ENCODE measurements at regions not wholly inside any gene's neighbourhood (a gene's known extent, or its start where the extent isn't known, plus 50 kb on each side); places are given as distances from the start of the nearest gene placed in this dataset.
"Not testable (repeated sequence)": the region's sequence is repeated elsewhere in the genome, so short reads cannot be mapped to it uniquely, and the experiment has no call there.

DNA sequence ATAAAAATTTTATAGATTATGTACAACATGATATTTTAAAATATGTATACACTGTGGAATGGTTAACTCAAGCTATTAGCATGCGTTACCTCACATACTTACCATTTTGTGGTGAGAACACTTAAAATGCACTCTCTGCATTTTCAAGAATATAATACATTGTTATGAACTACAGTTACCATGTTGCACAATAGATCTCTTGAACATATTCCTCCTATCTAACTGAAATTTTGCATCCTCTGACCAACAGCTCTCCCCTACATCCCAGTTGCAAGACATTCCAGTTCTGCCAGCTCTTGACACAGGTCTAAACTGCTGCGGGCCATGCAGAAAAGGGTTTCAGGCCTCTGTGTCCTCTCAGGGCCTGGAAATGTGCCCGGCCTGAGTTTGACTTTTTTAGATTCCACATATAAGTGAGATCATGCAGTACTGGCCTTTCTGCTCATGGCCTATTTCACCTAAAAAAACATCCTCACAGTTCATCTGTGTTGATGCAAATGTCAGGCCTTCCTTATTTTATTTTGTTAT, 113.7 kb downstream of the CDCA7 start:
- DNase-seq (ENCODE audit: low read depth in 2 of 2): no peak

DNA sequence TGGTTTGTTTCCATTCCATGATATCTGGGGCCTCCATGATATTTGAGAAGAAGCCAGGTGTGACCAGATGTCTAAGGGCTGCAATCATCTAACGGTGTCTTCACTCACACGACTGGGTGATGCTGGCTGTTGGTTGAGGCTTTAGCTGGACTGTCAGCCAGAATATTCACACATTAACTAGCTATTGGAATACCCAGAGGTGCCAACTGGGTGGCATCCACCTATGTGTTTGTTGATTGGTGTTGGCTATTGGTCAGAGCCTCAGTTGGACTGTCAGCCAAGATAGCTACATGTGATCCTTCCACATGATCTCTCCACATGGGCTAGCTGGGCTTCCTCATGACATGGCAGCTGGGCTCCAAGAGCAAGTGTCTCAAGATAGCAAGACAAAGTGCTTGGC, 117.4 kb downstream of the CDCA7 start:
- no peak for DNase-seq (ENCODE audit: low read depth in 2 of 2)

DNA sequence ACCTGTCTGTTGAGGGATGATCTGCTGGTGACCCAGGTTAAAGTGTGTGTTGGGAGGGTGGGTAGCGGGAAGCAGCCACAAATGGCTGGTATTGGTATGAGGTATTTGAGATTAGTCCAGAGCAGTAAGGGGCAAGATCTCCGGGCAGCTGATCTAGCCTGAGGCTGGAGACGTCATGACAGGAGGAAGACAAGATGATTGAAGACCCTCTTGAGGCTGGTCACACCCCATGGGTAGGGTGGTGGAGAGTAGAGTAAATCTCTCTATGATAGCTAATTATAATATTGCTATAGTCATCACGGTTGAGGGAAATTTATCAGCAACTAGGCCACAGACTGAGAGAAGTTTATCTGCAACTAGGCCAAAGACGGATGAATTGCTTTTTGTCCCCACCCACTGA, 128.5 kb downstream of the CDCA7 start:
- DNase-seq (ENCODE audit: low read depth in 2 of 2): no peak

- no peak for DNase-seq (ENCODE audit: low read depth in 2 of 2)
These were observed 134.2 kb downstream of the CDCA7 start for GRCh38 chr2:173488861-173489260.

DNA sequence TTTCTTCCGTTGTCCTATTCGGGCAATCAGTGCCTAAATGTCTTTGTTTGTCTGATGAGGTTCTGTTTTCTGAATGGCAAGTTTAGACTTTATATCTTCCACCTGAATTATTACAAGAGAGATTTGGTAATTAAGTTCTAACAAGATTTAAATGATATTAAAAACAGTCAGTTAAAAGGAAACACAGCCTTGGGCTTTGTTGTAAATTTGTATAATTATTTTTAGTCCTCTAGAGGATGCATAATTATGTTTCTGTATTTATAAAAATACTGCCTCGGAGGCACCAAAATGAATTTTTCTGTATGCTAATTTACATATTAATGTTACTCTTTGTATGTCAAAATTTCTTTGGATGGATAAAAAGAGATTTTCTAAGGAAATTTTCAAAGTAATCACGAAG, 136.7 kb downstream of the CDCA7 start:
- no peak for DNase-seq (ENCODE audit: low read depth in 2 of 2)

- no peak for DNase-seq (ENCODE audit: low read depth in 2 of 2)
These were observed 139.2 kb downstream of the CDCA7 start for GRCh38 chr2:173493874-173494273.

- no peak for DNase-seq (ENCODE audit: low read depth in 2 of 2)
These were observed 142.1 kb downstream of the CDCA7 start for GRCh38 chr2:173496746-173497145.

DNA sequence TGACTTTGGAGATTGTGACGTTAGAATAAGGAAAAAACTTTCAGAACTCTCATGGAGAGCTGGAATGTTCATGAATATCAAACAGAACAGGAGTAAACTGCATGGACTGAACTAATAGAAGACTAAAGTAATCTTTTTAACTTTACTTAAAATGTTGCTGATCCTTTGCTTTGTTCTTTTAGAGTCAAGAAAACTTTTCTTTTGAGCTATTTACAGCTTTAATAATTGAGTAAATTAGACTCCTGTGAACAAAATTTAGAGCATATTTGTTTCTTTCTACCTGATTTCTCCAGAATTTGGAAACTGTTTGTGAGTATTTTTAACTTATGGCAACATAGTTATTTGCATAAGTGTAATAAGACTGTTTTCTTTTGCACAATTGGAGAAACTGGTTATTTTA, 146.3 kb downstream of the CDCA7 start:
- DNase-seq (ENCODE audit: low read depth in 2 of 2): no peak

GRCh38 chr2:173502296-173502695, 147.6 kb downstream of the CDCA7 start:
- DNase-seq (ENCODE audit: low read depth in 2 of 2): no peak

DNA sequence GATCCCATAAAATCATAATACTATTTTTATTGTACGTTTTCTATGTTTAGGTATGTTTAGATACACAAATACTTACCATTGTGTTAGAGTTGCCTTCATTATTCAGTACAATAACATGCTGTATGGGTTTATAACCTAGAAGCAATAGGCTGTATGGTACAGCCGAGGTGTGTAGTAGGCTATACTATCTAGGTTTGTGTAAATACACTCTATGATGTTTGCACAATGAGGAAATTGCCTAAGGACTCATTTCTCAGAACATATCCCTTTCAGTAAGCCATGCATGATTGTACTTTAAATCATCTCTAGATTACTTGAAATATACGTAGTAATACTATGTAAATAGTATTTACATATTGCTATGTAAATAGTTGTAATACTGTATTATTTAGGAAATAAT, 156.7 kb downstream of the CDCA7 start:
- no peak for DNase-seq (ENCODE audit: low read depth in 2 of 2)

- no peak for DNase-seq (ENCODE audit: low read depth in 2 of 2)
These were observed 157.3 kb downstream of the CDCA7 start for GRCh38 chr2:173511942-173512341.

- no peak for DNase-seq (ENCODE audit: low read depth in 2 of 2)
These were observed 158.5 kb downstream of the CDCA7 start for GRCh38 chr2:173513107-173513727.

GRCh38 chr2:173520918-173521317, 166.2 kb downstream of the CDCA7 start:
- DNase-seq (ENCODE audit: low read depth in 2 of 2): no peak

DNA sequence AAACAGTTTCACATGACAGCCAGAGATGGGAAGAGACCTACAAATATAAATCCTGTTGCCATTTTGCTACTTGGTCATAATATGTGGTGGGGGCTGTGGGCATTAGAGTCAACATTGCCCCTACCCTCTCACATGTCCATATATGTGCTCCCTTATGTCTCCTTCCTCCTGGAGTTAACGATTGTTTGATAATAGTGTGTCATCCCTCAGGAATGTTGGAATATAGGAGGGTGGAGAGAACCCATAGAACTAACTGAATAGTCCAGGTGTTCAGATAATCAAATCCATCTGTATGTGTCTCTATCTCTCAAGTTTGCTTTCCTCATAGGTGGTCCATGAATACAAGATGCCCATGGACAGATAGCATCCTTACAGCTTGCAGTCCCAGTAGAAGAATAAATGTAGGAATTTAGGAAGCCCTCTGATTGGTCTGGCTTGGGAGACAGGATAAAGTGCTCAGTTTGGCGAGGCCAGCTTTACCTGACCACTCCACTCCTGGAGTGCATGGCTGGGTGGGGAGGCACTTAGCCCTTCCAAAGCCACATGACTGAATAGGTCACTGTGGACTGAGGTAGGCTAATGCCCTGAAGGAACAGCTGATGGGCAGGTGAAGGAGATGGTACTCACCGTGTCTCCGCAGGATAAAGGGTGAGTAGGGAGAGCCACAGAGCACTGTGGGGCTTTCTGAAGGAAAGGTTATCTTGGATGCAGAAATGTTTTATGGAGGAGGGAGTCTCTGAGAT, 166.9 kb downstream of the CDCA7 start:
- no peak for DNase-seq (ENCODE audit: low read depth in 2 of 2)

GRCh38 chr2:173523497-173523896, 168.8 kb downstream of the CDCA7 start:
- DNase-seq (ENCODE audit: low read depth in 2 of 2): no peak

- no peak for DNase-seq (ENCODE audit: low read depth in 2 of 2)
These were observed 169.7 kb downstream of the CDCA7 start for GRCh38 chr2:173524256-173524955.

DNA sequence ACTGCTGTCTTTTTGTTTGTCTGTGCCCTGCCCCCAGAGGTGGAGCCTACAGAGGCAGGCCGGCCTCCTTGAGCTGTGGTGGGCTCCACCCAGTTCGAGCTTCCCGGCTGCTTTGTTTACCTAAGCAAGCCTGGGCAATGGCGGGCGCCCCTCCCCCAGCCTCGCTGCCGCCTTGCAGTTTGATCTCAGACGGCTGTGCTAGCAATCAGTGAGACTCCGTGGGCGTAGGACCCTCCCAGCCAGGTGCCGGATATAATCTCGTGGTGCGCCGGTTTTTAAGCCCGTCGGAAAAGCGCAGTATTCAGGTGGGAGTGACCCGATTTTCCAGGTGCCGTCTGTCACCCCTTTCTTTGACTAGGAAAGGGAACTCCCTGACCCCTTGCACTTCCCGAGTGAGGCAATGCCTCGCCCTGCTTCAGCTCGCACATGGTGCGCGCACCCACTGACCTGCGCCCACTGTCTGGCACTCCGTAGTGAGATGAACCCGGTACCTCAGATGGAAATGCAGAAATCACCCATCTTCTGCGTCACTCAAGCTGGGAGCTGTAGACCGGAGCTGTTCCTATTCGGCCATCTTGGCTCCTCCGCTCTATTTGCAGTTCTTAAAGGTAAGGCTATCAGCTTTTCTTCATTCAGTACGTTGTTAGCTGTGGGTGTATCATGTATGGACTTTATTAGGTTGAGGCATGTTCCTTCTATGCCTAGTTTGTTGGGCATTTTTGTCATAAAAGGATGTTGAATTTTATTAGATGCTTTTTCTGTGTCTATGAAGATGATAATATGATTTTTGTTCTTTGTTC, 178.3 kb downstream of the CDCA7 start:
- DNase-seq (ENCODE audit: low read depth in 2 of 2): not testable (repeated sequence)

DNA sequence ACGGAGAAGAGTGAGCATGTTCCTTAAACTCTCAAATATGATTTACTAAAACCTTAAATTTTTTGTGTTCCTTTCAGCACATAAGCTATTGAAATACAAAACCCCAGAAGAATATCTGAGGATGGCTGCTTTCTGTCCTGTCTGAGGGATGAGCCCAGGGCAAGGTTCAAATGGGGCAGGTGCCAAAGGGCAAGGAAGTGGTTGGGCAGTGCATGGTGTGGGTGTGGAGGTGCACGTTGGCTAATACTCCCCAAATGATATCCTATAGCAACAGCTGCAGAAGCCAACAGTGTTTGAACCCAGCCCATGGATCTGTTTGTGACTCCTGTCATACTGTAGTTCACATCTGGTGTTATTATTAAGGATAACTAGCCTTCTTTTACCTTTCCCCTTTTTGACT, 183.0 kb downstream of the CDCA7 start:
- DNase-seq (ENCODE audit: low read depth in 2 of 2): no peak

GRCh38 chr2:173539615-173540014, 184.9 kb downstream of the CDCA7 start:
- no peak for DNase-seq (ENCODE audit: low read depth in 2 of 2)

- no peak for DNase-seq (ENCODE audit: low read depth in 2 of 2)
These were observed 190.1 kb downstream of the CDCA7 start for GRCh38 chr2:173544641-173545363.

DNA sequence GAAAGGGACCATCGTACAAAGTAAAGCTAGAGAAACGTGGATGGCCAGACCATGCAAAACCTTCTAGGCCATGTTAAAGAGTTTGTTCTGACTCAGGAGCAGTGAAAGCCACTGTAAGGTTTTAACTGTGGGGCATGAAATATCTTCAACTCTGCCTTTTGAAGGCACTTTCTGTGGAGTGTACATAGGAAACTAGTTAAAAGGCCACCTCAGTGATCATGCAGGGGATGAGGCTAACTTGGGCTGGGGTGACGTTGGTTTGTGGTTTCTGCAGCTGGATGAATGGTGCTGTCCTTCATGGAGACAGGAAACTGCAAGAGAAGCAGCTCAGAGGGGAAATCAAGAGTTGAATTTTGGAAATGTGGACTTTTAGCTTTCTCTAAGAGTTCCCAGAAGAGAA, 190.7 kb downstream of the CDCA7 start:
- DNase-seq (ENCODE audit: low read depth in 2 of 2): no peak
